H9 (cell line): ENCODE measurements at regions not wholly inside any gene's neighbourhood (a gene's known extent, or its start where the extent isn't known, plus 50 kb on each side); places are given as distances from the start of the nearest gene placed in this dataset.

Source experiments
- DNase-seq: peaks from one replicate; pipeline ENCODE4 v3.0.0-alpha.2; 2017
- H2AFZ ChIP-seq: one replicate; pipeline ENCODE4 v1.6.1; 2013; ENCODE audit warnings: mild to moderate bottlenecking, low read length, control low read depth, moderate library complexity
- H2AK5ac ChIP-seq: 2 replicates; pipeline ENCODE4 v1.6.1; 2013; ENCODE audit warnings: low read length, control low read depth, mixed read lengths; ENCODE audit not compliant: insufficient read length
- H2BK120ac ChIP-seq: one replicate; pipeline ENCODE4 v1.6.1; 2013; ENCODE audit warnings: low read depth, mild to moderate bottlenecking, low read length, control low read depth, inconsistent platforms; ENCODE audit not compliant: poor library complexity, severe bottlenecking
- H2BK12ac ChIP-seq: 2 replicates; pipeline ENCODE4 v1.6.1; 2013; ENCODE audit warnings: low read length, control low read depth, mixed read lengths, low read depth; ENCODE audit not compliant: insufficient read length
- H2BK15ac ChIP-seq: 2 replicates; pipeline ENCODE4 v1.6.1; 2013; ENCODE audit warnings: low read depth, low read length, control low read depth
- H2BK20ac ChIP-seq: one replicate; pipeline ENCODE4 v1.6.1; 2013; ENCODE audit warnings: low read depth, mild to moderate bottlenecking, low read length, control low read depth, inconsistent platforms; ENCODE audit not compliant: poor library complexity, severe bottlenecking
- H2BK5ac ChIP-seq: 2 replicates; pipeline ENCODE4 v1.6.1; 2013; ENCODE audit warnings: low read length, control low read depth, mixed read lengths; ENCODE audit not compliant: insufficient read length
- H3K14ac ChIP-seq: 2 replicates; pipeline ENCODE4 v1.6.1; 2013; ENCODE audit warnings: low read length, control low read depth; ENCODE audit not compliant: insufficient read depth
- H3K18ac ChIP-seq: 2 replicates; pipeline ENCODE4 v1.6.1; 2013; ENCODE audit warnings: low read depth, mild to moderate bottlenecking, mixed read lengths, low read length, control low read depth; ENCODE audit not compliant: insufficient read length
- H3K23ac ChIP-seq: 2 replicates; pipeline ENCODE4 v1.6.1; 2013; ENCODE audit warnings: low read length, control low read depth, mixed read lengths, low read depth; ENCODE audit not compliant: insufficient read length
- H3K23me2 ChIP-seq: 2 replicates; pipeline ENCODE4 v1.6.1; 2013; ENCODE audit warnings: low read depth, mild to moderate bottlenecking, mixed read lengths, low read length, control low read depth; ENCODE audit not compliant: insufficient read length, poor library complexity, severe bottlenecking
- H3K27ac ChIP-seq: 2 replicates; pipeline ENCODE4 v1.5.1; 2013; ENCODE audit warnings: low read length, control low read depth, mixed read lengths, low read depth; ENCODE audit not compliant: insufficient read length
- H3K27me3 ChIP-seq: 2 replicates; pipeline ENCODE4 v1.6.1; 2013; ENCODE audit warnings: low read length, control low read depth, inconsistent platforms; ENCODE audit not compliant: insufficient read depth
- H3K4ac ChIP-seq: 2 replicates; pipeline ENCODE4 v1.6.1; 2013; ENCODE audit warnings: low read depth, mild to moderate bottlenecking, control low read depth, inconsistent platforms, low read length, moderate library complexity
- H3K4me1 ChIP-seq: 2 replicates; pipeline ENCODE4 v1.6.1; 2013; ENCODE audit warnings: low read length, control low read depth, inconsistent platforms; ENCODE audit not compliant: insufficient read depth
- H3K4me2 ChIP-seq: 2 replicates; pipeline ENCODE4 v1.6.1; 2013; ENCODE audit warnings: low read length, control low read depth, mixed read lengths; ENCODE audit not compliant: insufficient read length, insufficient read depth
- H3K56ac ChIP-seq: 2 replicates; pipeline ENCODE4 v1.6.1; 2013; ENCODE audit warnings: low read depth, mild to moderate bottlenecking, mixed read lengths, low read length, control low read depth; ENCODE audit not compliant: insufficient read length
- H3K79me1 ChIP-seq: 2 replicates; pipeline ENCODE4 v1.6.1; 2013; ENCODE audit warnings: low read depth, mild to moderate bottlenecking, moderate library complexity, low read length, control low read depth, inconsistent platforms; ENCODE audit not compliant: insufficient read depth, poor library complexity, severe bottlenecking
- H3K79me2 ChIP-seq: 2 replicates; pipeline ENCODE4 v1.6.1; 2013; ENCODE audit warnings: low read length, control low read depth, inconsistent platforms; ENCODE audit not compliant: insufficient read depth
- H3K9ac ChIP-seq: 2 replicates; pipeline ENCODE4 v1.6.1; 2013; ENCODE audit warnings: low read length, control low read depth, mixed read lengths; ENCODE audit not compliant: insufficient read length; ENCODE audit errors: extremely low read depth
- H3K9me3 ChIP-seq: one replicate; pipeline ENCODE4 v1.6.1; 2013; ENCODE audit warnings: low read depth, low read length, inconsistent platforms; ENCODE audit not compliant: control insufficient read depth
- H3T11ph ChIP-seq: one replicate; pipeline ENCODE4 v1.6.1; 2013; ENCODE audit warnings: mild to moderate bottlenecking, low read length, control low read depth, inconsistent platforms
- H4K20me1 ChIP-seq: one replicate; pipeline ENCODE4 v1.6.1; 2013; ENCODE audit not compliant: control insufficient read depth, insufficient read length, insufficient read depth
- H4K5ac ChIP-seq: 2 replicates; pipeline ENCODE4 v1.6.1; 2013; ENCODE audit warnings: low read depth, mild to moderate bottlenecking, mixed read lengths, low read length, control low read depth; ENCODE audit not compliant: insufficient read length
- H4K8ac ChIP-seq: replicated peaks from 2 replicates; pipeline ENCODE4 v1.6.1; 2013; ENCODE audit warnings: low read length, control low read depth, mixed read lengths, low read depth; ENCODE audit not compliant: insufficient read length
- H4K91ac ChIP-seq: 2 replicates; pipeline ENCODE4 v1.6.1; 2013; ENCODE audit warnings: low read depth, mild to moderate bottlenecking, moderate library complexity, mixed read lengths, low read length, control low read depth; ENCODE audit not compliant: insufficient read length
- H3K27ac Mint-ChIP-seq, 3 experiments: 2 replicates in 2 of 3; 3 replicates in 1 of 3; pipeline ENCODE4 v1.8.0; 2020 to 2021; ENCODE audit warnings: mixed read lengths in 3 of 3, mild to moderate bottlenecking in 1 of 3, moderate library complexity in 1 of 3
- H3K27me3 Mint-ChIP-seq: 2 replicates; pipeline ENCODE4 v1.8.0; 2021; ENCODE audit warnings: low read depth, mild to moderate bottlenecking, moderate library complexity, mixed read lengths
- H3K36me3 Mint-ChIP-seq, 3 experiments: 2 replicates in 2 of 3; 3 replicates in 1 of 3; pipeline ENCODE4 v1.8.0; 2020 to 2021; ENCODE audit warnings: low read depth in 3 of 3, mixed read lengths in 3 of 3; ENCODE audit not compliant: insufficient read depth in 1 of 3
- H3K4me1 Mint-ChIP-seq, 2 experiments: 2 replicates each; pipeline ENCODE4 v1.8.0; 2020; ENCODE audit warnings: mixed read lengths in 2 of 2
- H3K4me3 Mint-ChIP-seq, 2 experiments: 2 replicates in 1 of 2; 3 replicates in 1 of 2; pipeline ENCODE4 v1.8.0; 2020 to 2021; ENCODE audit warnings: mild to moderate bottlenecking in 2 of 2, mixed read lengths in 2 of 2, moderate library complexity in 1 of 2
- H3K9me3 Mint-ChIP-seq, 2 experiments: 2 replicates in 1 of 2; 3 replicates in 1 of 2; pipeline ENCODE4 v1.8.0; 2020; ENCODE audit warnings: mild to moderate bottlenecking in 2 of 2, mixed read lengths in 2 of 2, moderate library complexity in 1 of 2
- WGBS: extraction: QIAGEN DNeasy Blood & Tissue Kit; methylation state at CpG from one replicate; pipeline ENCODE4 v1.1.7; 2013; ENCODE audit warnings: missing lambda C conversion rate, low lambda C conversion rate, mixed read lengths; ENCODE audit not compliant: insufficient read length; ENCODE audit errors: extremely low coverage; 5-methylcytosine and 5-hydroxymethylcytosine counted together
- TF ChIP-seq, protein P1 (sequence below): fragments of 200-600 bp; sonication (generic); conservative IDR thresholded peaks from 3 replicates; pipeline ENCODE4 v1.8.0; 2021; ENCODE audit warnings: antibody characterized with exemption, mild to moderate bottlenecking

- Mint-ChIP-seq H3K27ac (no peak overlapping the region), H3K27me3 (no peaks in the 10 kb centered on the region), H3K4me1 (no peaks in the 10 kb centered on the region), H3K36me3 (peaks cover 0 to 18% (median 2%) of the 10 kb centered on the region in 3 experiments; a peak in 2 of 7 replicates), H3K9me3 (peaks cover 16 to 22% of the 10 kb centered on the region in 2 experiments), H3K4me3 (no peak overlapping the region)
- Histone ChIP-seq H3K4me2 (no peak overlapping the region), H3K4ac (no peak overlapping the region), H2BK5ac (no peak overlapping the region), H3K9ac (no peak overlapping the region), H2BK15ac (no peak overlapping the region), H2AFZ (no peak overlapping the region), H3K79me1 (no peaks in the 10 kb centered on the region), H2AK5ac (no peak overlapping the region), H3K18ac (no peak overlapping the region), H4K5ac (no peak overlapping the region), H3K14ac (no peak overlapping the region), H4K91ac (no peak overlapping the region), H4K20me1 (no peaks in the 10 kb centered on the region), H3K23ac (no peak overlapping the region), H3K27me3 (no peaks in the 10 kb centered on the region), H3K56ac (no peak overlapping the region), H3K4me1 (no peaks in the 10 kb centered on the region), H3T11ph (no peak overlapping the region), H3K9me3 (no peaks in the 10 kb centered on the region), H2BK12ac (no peak overlapping the region), H2BK20ac (no peak overlapping the region), H4K8ac (no peak overlapping the region), H3K23me2 (no peaks in the 10 kb centered on the region), H3K27ac (no peak overlapping the region), H2BK120ac (no peak overlapping the region), H3K79me2 (no peaks in the 10 kb centered on the region)
- WGBS, result no CpG with 5 or more reads among the region's 3 CpGs
- TF ChIP-seq, protein P1, sequence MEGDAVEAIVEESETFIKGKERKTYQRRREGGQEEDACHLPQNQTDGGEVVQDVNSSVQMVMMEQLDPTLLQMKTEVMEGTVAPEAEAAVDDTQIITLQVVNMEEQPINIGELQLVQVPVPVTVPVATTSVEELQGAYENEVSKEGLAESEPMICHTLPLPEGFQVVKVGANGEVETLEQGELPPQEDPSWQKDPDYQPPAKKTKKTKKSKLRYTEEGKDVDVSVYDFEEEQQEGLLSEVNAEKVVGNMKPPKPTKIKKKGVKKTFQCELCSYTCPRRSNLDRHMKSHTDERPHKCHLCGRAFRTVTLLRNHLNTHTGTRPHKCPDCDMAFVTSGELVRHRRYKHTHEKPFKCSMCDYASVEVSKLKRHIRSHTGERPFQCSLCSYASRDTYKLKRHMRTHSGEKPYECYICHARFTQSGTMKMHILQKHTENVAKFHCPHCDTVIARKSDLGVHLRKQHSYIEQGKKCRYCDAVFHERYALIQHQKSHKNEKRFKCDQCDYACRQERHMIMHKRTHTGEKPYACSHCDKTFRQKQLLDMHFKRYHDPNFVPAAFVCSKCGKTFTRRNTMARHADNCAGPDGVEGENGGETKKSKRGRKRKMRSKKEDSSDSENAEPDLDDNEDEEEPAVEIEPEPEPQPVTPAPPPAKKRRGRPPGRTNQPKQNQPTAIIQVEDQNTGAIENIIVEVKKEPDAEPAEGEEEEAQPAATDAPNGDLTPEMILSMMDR, result no peak
- no peak for DNase-seq
Observed at GRCh38 chr7:86372262-86372661, 271.4 kb upstream of the GRM3 start.
